Small intestine (tissue), 7 donors: ENCODE measurements at regions not wholly inside any gene's neighbourhood (a gene's known extent, or its start where the extent isn't known, plus 50 kb on each side); places are given as distances from the start of the nearest gene placed in this dataset.

Experiments
- DNase-seq, 2 donors: peaks; one replicate each; pipeline versions ENCODE4 v3.0.0 to v3.0.0-alpha.2; 2013
- FAIRE-seq: peaks from 2 replicates; lab custom pipeline; 2012; peaks lifted over from hg19 to GRCh38; lab: Jason Lieb, UNC
- H3K27ac ChIP-seq, 3 donors: one replicate each; pipeline ENCODE4 v1.5.1; 2013; ENCODE audit warnings: low read length in 2 of 3, mild to moderate bottlenecking in 2 of 3, control low read depth in 1 of 3, inconsistent platforms in 1 of 3, low read depth in 1 of 3, moderate library complexity in 1 of 3
- H3K27me3 ChIP-seq, 3 donors: one replicate each; pipeline ENCODE4 v1.6.1; 2013; ENCODE audit warnings: low read length in 3 of 3, inconsistent platforms in 1 of 3; ENCODE audit not compliant: control insufficient read depth in 3 of 3, insufficient read depth in 3 of 3
- H3K36me3 ChIP-seq, 3 donors: one replicate each; pipeline ENCODE4 v1.6.1; 2013; ENCODE audit warnings: low read length in 3 of 3, inconsistent platforms in 1 of 3, low read depth in 1 of 3, mild to moderate bottlenecking in 1 of 3, moderate library complexity in 1 of 3; ENCODE audit not compliant: control insufficient read depth in 3 of 3, insufficient read depth in 2 of 3
- H3K4me1 ChIP-seq, 3 donors: one replicate each; pipeline ENCODE4 v1.6.1; 2013; ENCODE audit warnings: low read length in 2 of 3, inconsistent platforms in 1 of 3, low read depth in 1 of 3, mild to moderate bottlenecking in 1 of 3, moderate library complexity in 1 of 3; ENCODE audit not compliant: control insufficient read depth in 3 of 3, insufficient read depth in 2 of 3
- H3K4me3 ChIP-seq, 3 donors: one replicate each; pipeline ENCODE4 v1.5.1; 2013; ENCODE audit warnings: low read length in 3 of 3, control low read depth in 1 of 3, inconsistent platforms in 1 of 3, low read depth in 1 of 3, mild to moderate bottlenecking in 1 of 3, moderate library complexity in 1 of 3
- H3K9me3 ChIP-seq, 2 donors: one replicate each; pipeline ENCODE4 v1.6.1; 2013; ENCODE audit warnings: low read depth in 1 of 2, low read length in 1 of 2; ENCODE audit not compliant: control insufficient read depth in 2 of 2, insufficient read depth in 1 of 2
- whole genome bisulfite sequencing, 3 donors: extraction: QIAGEN DNeasy Blood & Tissue Kit; methylation state at CpG; one replicate each; pipeline ENCODE4 v1.1.7; 2013; 5-methylcytosine and 5-hydroxymethylcytosine counted together
- donor health status: healthy with polysubstance abuse.
- donor health status: control.
- donor health status: control.
- donor health status: Bipolar disorder and iron deficiency.
- donor health status: healthy.

DNA sequence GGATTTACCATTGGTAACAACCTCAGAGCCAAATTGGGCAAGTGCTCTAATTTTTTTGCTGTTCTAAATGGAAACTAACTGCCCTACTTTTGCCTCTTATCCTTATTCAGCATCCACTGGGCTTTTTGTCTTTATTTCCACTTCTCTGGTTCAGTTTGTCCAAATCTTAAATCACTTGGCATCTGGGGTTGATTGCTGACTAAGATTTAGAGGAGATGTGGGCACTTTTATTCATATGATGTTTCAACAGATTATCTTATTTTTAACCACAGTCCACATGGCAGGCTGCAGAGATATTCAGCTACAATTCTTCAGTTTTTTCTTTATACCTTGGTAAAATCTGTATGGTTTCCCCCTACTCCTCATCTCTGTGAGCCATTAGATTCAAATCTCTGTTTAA is 1161.4 kb upstream of the PCDH7 start:
- Histone ChIP-seq H3K4me1 (no peaks in the 10 kb centered on the region), H3K36me3 (no peaks in the 10 kb centered on the region), H3K27me3 (no peaks in the 10 kb centered on the region), H3K4me3 (no peak overlapping the region), H3K27ac (no peak overlapping the region), H3K9me3 (no peaks in the 10 kb centered on the region)
- DNase-seq (no peak), FAIRE-seq (no peak)

DNA sequence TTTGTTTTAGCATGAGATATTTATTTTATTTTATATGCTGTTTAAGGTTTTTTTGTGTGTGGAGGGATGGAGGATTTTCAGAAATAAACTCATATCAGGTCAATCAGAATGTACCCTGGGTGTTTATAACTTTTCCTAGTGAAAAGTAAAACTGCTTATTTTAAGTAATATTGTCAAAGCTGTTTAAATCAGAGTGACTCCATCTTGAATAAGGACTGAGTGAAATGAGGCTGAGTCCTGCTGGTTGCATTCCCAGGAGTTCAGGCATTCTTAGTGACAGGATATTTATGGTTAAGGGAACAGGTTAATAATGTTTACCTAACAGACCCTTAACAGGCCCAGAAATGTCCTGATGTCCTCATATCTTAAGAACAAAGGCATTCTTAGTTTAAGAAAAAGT is 1160.9 kb upstream of the PCDH7 start:
- Histone ChIP-seq H3K27me3 (no peaks in the 10 kb centered on the region), H3K27ac (no peak overlapping the region), H3K4me1 (no peaks in the 10 kb centered on the region), H3K4me3 (no peak overlapping the region), H3K36me3 (no peaks in the 10 kb centered on the region), H3K9me3 (no peaks in the 10 kb centered on the region)
- no peak for FAIRE-seq
- DNase-seq, result no peak

DNA sequence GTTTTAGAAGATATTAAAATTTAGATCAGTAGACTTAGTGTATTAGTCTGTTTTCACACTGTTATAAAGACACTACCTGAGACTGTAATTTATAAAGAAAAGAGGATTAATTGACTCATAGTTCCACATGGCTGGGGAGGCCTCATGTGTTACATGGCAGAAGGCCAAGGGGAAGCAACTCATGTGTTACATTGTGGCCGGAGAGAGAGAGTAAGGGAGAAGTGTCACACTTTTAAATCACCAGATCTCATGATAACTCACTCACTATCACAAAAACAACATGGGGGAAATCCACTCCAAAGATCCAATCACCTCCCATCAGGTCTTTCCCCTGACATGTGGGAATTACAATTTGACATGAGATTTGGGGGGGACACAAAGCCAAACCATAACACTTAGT is 1159.7 kb upstream of the PCDH7 start:
- FAIRE-seq (no peak), DNase-seq (no peak)
- Histone ChIP-seq H3K9me3 (no peaks in the 10 kb centered on the region), H3K4me3 (no peak overlapping the region), H3K4me1 (no peaks in the 10 kb centered on the region), H3K36me3 (no peaks in the 10 kb centered on the region), H3K27ac (no peak overlapping the region), H3K27me3 (no peaks in the 10 kb centered on the region)
- 54 to 89% (median 86%) methylated on average over 1 of the region's 1 CpG for WGBS, 3 donors

- Histone ChIP-seq H3K4me1 (no peaks in the 10 kb centered on the region), H3K4me3 (no peak overlapping the region), H3K36me3 (no peaks in the 10 kb centered on the region), H3K27ac (no peak overlapping the region), H3K9me3 (no peaks in the 10 kb centered on the region), H3K27me3 (no peaks in the 10 kb centered on the region)
- DNase-seq, result no peak
- 61 to 72% (median 66%) methylated on average over 2 of the region's 2 CpGs for WGBS, 3 donors
- no peak for FAIRE-seq
These were observed 1154.9 kb upstream of the PCDH7 start for GRCh38 chr4:29565256-29565655.

- Histone ChIP-seq H3K9me3 (no peaks in the 10 kb centered on the region), H3K27me3 (no peaks in the 10 kb centered on the region), H3K27ac (no peak overlapping the region), H3K36me3 (no peaks in the 10 kb centered on the region), H3K4me3 (no peak overlapping the region), H3K4me1 (no peaks in the 10 kb centered on the region)
- no peak for FAIRE-seq
- no peak for DNase-seq
- whole genome bisulfite sequencing, 3 donors, result 86 to 93% (median 91%) methylated on average over 1 of the region's 1 CpG
These were observed 1153.8 kb upstream of the PCDH7 start for GRCh38 chr4:29566371-29566770.

GRCh38 chr4:29571322-29571721 is 1148.8 kb upstream of the PCDH7 start:
- H3K9me3 ChIP-seq, result no peaks in the 10 kb centered on the region
- no peaks in the 10 kb centered on the region for H3K4me1 ChIP-seq
- no peak overlapping the region for H3K27ac ChIP-seq
- no peak overlapping the region for H3K4me3 ChIP-seq
- DNase-seq (no peak), FAIRE-seq (no peak)
- H3K36me3 ChIP-seq, result no peaks in the 10 kb centered on the region
- H3K27me3 ChIP-seq, result no peaks in the 10 kb centered on the region
- 77 to 81% (median 78%) methylated on average over 3 of the region's 3 CpGs for WGBS, 3 donors

DNA sequence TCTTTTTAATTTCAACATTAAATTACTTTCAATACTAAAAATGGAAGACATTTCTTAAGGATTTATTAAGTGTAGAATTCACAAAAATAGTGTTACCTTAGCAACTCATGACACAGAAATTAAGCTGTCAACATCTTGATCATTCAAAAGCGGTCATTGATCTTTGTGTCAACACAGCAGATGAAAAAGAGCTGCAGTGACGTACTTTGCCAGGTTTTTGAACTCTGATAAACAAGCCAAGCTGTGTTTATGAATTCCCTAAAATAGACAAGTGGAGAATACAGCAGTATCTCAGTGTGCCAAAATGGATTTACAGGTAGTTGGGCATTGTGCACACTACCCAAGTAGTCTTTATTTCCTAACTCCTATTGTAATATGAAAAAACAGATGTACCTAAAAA is 1141.8 kb upstream of the PCDH7 start:
- Histone ChIP-seq H3K27me3 (no peaks in the 10 kb centered on the region), H3K36me3 (no peaks in the 10 kb centered on the region), H3K27ac (no peak overlapping the region), H3K4me3 (no peak overlapping the region), H3K4me1 (no peaks in the 10 kb centered on the region), H3K9me3 (no peaks in the 10 kb centered on the region)
- DNase-seq (no peak), FAIRE-seq (no peak)
- 31 to 57% (median 33%) methylated on average over 2 of the region's 2 CpGs for WGBS, 3 donors

- DNase-seq, result no peak
- no peak for FAIRE-seq
- no peak overlapping the region for H3K27ac ChIP-seq
These were observed 1138.7 kb upstream of the PCDH7 start for GRCh38 chr4:29581457-29581856.

DNA sequence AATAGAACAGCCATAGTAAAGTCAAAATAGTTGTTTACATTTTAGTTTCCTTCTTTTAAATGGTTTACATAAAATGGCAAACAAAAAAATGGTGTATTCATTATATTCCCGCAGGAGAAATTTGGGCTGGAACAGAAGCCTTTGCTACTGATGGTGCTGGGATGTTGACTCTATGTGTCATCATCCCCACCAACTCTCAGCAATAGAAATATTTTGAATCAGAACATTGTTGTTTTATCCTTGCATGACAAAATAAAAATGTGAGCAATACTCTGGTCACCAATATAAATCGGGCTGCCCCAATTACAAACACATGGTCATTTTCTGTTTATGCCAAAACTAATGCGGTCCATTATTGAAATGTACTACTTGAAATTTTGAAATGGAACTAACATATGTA is 1131.6 kb upstream of the PCDH7 start:
- H3K27ac ChIP-seq, result no peak overlapping the region
- DNase-seq (no peak), FAIRE-seq (no peak)
- no peaks in the 10 kb centered on the region for H3K27me3 ChIP-seq
- no peak overlapping the region for H3K4me3 ChIP-seq
- 45 to 72% (median 59%) methylated on average over 3 of the region's 3 CpGs for WGBS, 3 donors
- H3K4me1 ChIP-seq, result no peaks in the 10 kb centered on the region
- H3K36me3 ChIP-seq, result no peaks in the 10 kb centered on the region
- peaks cover 0 to 3% of the 10 kb centered on the region in 2 donors for H3K9me3 ChIP-seq

More at GRCh38 chr4:29581457-29581856, 1138.7 kb upstream of the PCDH7 start:
- Histone ChIP-seq H3K27me3 (no peaks in the 10 kb centered on the region), H3K4me3 (no peak overlapping the region), H3K36me3 (no peaks in the 10 kb centered on the region), H3K4me1 (no peaks in the 10 kb centered on the region), H3K9me3 (no peaks in the 10 kb centered on the region)
- WGBS, 3 donors, result 47 to 63% (median 48%) methylated on average over 2 of the region's 2 CpGs
